GM18507 (cell line): ENCODE measurements at regions not wholly inside any gene's neighbourhood (a gene's known extent, or its start where the extent isn't known, plus 50 kb on each side); places are given as distances from the start of the nearest gene placed in this dataset.

Source experiments
- DNase-seq: peaks from one replicate; pipeline ENCODE4 v3.0.0; 2011; ENCODE audit warnings: low read depth; ENCODE audit not compliant: insufficient read length; ENCODE audit errors: extremely low spot score
- FAIRE-seq: peaks from 2 replicates; lab custom pipeline; 2011; peaks lifted over from hg19 to GRCh38; lab: Jason Lieb, UNC

- no peak for FAIRE-seq
- no peak for DNase-seq
These were observed 302.6 kb downstream of the OSTF1 start for GRCh38 chr9:75390951-75391350.

- no peak for FAIRE-seq
These were observed 303.2 kb downstream of the OSTF1 start for GRCh38 chr9:75391497-75391896.

GRCh38 chr9:75395336-75395735 lies 307.0 kb downstream of the OSTF1 start:
- FAIRE-seq: no peak
- no peak for DNase-seq

More at GRCh38 chr9:75391497-75391896, 303.2 kb downstream of the OSTF1 start:
- no peak for DNase-seq

GRCh38 chr9:75397836-75398235 lies 309.5 kb downstream of the OSTF1 start:
- DNase-seq: no peak
- FAIRE-seq: no peak

- FAIRE-seq: no peak
- no peak for DNase-seq
These were observed 320.1 kb downstream of the OSTF1 start for GRCh38 chr9:75408391-75408790.

GRCh38 chr9:75410405-75410804 lies 322.1 kb downstream of the OSTF1 start:
- FAIRE-seq: no peak
- no peak for DNase-seq

- FAIRE-seq: no peak
- no peak for DNase-seq
These were observed 326.3 kb downstream of the OSTF1 start for GRCh38 chr9:75414371-75415160.

GRCh38 chr9:75417471-75417870 lies 329.2 kb downstream of the OSTF1 start:
- FAIRE-seq (no peak), DNase-seq (no peak)

- DNase-seq: no peak
- no peak for FAIRE-seq
These were observed 330.2 kb downstream of the OSTF1 start for GRCh38 chr9:75418518-75418917.

- DNase-seq (no peak), FAIRE-seq (no peak)
These were observed 334.7 kb downstream of the OSTF1 start for GRCh38 chr9:75422944-75423522.

- FAIRE-seq: no peak
These were observed 341.5 kb downstream of the OSTF1 start for GRCh38 chr9:75429531-75430475.

GRCh38 chr9:75431375-75431774 lies 343.1 kb downstream of the OSTF1 start:
- DNase-seq (no peak), FAIRE-seq (no peak)

More at GRCh38 chr9:75429531-75430475, 341.5 kb downstream of the OSTF1 start:
- DNase-seq: no peak

GRCh38 chr9:75432386-75432785 lies 344.1 kb downstream of the OSTF1 start:
- FAIRE-seq: no peak
- no peak for DNase-seq

- DNase-seq (no peak), FAIRE-seq (no peak)
These were observed 344.6 kb downstream of the OSTF1 start for GRCh38 chr9:75432888-75433287.

GRCh38 chr9:75438716-75439115 lies 350.4 kb downstream of the OSTF1 start:
- no peak for DNase-seq
- peak; percentile 35 for FAIRE-seq

GRCh38 chr9:75440914-75441313 lies 352.6 kb downstream of the OSTF1 start:
- FAIRE-seq: no peak

GRCh38 chr9:75445144-75445543 lies 356.8 kb downstream of the OSTF1 start:
- DNase-seq (no peak), FAIRE-seq (no peak)

More at GRCh38 chr9:75440914-75441313, 352.6 kb downstream of the OSTF1 start:
- no peak for DNase-seq

- FAIRE-seq: no peak
- DNase-seq: no peak
These were observed 359.0 kb downstream of the OSTF1 start for GRCh38 chr9:75447281-75447680.

GRCh38 chr9:75448281-75448680 lies 360.0 kb downstream of the OSTF1 start:
- FAIRE-seq: no peak
- DNase-seq: no peak

GRCh38 chr9:75448955-75449354 lies 360.6 kb downstream of the OSTF1 start:
- DNase-seq (no peak), FAIRE-seq (no peak)
